ENCODE measurements at regions not wholly inside any gene's neighbourhood (a gene's known extent, or its start where the extent isn't known, plus 50 kb on each side); places are given as distances from the start of the nearest gene placed in this dataset.

DNA sequence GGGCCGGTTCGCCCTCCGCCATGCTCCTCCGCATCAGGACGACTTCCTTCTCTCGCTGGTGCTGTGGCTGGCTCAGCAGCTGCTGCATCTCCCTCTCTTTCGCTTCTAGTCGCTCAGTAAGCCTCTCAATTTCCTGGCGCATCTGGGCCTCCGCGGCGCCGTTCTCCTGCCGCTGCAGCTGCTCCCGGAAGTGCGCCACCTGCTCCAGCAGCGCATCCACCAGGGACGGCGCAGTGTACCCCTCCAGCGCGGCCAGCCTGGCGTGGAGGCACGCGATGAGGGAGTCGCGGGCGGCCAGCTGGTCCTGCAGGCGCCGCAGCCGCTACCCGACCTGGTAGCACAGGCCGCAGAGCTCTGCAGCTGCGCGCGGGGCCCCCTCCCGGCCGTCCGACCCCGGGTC lies 97.4 kb upstream of the MED14 start:
- H3K4me3 ChIP-seq (ENCODE audit: control insufficient read depth, low read depth, low read length): no peak overlapping the region
- TF ChIP-seq, protein P1, sequence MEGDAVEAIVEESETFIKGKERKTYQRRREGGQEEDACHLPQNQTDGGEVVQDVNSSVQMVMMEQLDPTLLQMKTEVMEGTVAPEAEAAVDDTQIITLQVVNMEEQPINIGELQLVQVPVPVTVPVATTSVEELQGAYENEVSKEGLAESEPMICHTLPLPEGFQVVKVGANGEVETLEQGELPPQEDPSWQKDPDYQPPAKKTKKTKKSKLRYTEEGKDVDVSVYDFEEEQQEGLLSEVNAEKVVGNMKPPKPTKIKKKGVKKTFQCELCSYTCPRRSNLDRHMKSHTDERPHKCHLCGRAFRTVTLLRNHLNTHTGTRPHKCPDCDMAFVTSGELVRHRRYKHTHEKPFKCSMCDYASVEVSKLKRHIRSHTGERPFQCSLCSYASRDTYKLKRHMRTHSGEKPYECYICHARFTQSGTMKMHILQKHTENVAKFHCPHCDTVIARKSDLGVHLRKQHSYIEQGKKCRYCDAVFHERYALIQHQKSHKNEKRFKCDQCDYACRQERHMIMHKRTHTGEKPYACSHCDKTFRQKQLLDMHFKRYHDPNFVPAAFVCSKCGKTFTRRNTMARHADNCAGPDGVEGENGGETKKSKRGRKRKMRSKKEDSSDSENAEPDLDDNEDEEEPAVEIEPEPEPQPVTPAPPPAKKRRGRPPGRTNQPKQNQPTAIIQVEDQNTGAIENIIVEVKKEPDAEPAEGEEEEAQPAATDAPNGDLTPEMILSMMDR (IDR thresholded peaks at IDR 0.05; ENCODE audit: control insufficient read depth, insufficient read depth, low read depth, low read length, missing control alignments): no peak
- DNase-seq (ENCODE audit: low read depth): no peak

DNA sequence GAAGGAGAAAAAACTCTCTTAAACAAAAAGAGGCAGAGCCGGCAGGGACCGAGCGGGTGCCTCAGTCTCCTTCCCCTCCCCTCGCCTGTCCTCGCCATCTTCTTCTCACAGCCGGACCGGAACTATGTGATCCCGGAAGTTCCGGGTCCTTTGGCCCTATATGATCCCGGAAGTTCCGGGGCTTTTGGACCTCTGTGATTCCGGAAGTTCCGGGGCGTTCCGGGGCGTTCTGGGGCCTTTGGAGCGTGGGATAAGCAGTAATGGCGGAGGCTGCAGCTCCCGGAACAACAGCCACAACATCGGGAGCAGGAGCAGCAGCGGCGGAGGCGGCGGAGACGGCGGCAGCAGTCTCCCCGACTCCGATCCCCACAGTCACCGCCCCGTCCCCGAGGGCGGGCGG lies 98.9 kb upstream of the MED14 start:
- TF ChIP-seq, protein P1 (IDR thresholded peaks at IDR 0.05; ENCODE audit: control insufficient read depth, insufficient read depth, low read depth, low read length, missing control alignments): no peak
- DNase-seq (ENCODE audit: low read depth): no peak
- no peak overlapping the region for H3K4me3 ChIP-seq (ENCODE audit: control insufficient read depth, low read depth, low read length)

DNA sequence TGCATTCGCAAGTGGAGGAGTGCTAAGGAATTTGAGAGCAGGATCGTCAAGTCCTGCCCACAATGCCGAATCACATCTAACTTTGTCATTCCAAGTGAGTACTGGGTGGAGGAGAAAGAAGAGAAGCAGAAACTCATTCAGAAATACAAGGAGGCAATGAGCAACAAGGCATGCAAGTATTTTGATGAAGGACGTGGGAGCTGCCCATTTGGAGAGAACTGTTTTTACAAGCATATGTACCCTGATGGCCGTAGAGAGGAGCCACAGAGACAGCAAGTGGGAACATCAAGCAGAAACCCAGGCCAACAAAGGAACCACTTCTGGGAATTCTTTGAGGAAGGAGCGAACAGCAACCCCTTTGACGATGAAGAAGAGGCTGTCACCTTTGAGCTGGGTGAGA lies 100.2 kb upstream of the MED14 start:
- no peak overlapping the region for H3K4me3 ChIP-seq (ENCODE audit: control insufficient read depth, low read depth, low read length)
- TF ChIP-seq, protein P1 (IDR thresholded peaks at IDR 0.05; ENCODE audit: control insufficient read depth, insufficient read depth, low read depth, low read length, missing control alignments): no peak
- no peak for DNase-seq (ENCODE audit: low read depth)

DNA sequence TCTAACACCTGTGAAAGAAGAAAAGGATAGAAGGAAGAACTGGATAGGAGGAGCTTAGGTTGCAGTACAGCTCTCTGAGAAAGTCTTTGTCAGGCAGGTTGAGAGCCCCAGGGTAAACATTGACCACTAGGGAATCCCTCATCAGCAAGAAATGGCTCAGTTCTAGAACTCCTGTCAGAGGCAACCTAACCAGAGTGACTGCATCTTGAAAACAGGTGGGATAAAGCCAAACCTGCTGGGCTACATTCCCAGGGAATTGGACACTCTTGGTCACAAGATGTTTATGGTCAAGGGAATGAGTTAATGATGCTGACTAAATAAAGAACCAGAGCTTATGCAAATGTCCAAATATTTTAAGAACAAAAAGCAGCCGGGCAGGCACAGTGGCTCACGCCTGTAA lies 108.3 kb upstream of the MED14 start:
- TF ChIP-seq, protein P1 (IDR thresholded peaks at IDR 0.05; ENCODE audit: control insufficient read depth, insufficient read depth, low read depth, low read length, missing control alignments): no peak
- no peak overlapping the region for H3K4me3 ChIP-seq (ENCODE audit: control insufficient read depth, low read depth, low read length)

DNA sequence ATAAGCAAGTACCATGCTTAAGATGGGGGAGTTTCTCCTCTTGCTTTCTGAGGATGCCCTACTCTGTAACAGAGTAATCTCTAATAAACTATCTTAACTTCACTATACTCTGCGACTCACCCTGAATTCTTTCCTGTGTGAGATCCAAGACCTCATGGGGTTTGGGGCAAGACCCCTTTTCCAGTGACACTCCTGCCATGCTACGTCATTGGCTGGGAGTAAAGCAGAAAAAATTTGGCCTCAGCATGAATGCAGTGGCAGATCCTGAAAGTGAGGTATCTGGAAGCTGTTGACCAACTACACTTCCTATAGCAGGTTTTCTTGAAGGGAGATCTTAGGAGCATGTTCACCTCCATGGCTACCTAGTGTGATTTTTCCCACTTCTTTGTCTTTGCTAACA lies 109.1 kb upstream of the MED14 start:
- no peak for DNase-seq (ENCODE audit: low read depth)
- H3K4me3 ChIP-seq (ENCODE audit: control insufficient read depth, low read depth, low read length): no peak overlapping the region
- TF ChIP-seq, protein P1 (IDR thresholded peaks at IDR 0.05; ENCODE audit: control insufficient read depth, insufficient read depth, low read depth, low read length, missing control alignments): no peak

More for the DNA sequence above, 108.3 kb upstream of the MED14 start:
- DNase-seq (ENCODE audit: low read depth): no peak

DNA sequence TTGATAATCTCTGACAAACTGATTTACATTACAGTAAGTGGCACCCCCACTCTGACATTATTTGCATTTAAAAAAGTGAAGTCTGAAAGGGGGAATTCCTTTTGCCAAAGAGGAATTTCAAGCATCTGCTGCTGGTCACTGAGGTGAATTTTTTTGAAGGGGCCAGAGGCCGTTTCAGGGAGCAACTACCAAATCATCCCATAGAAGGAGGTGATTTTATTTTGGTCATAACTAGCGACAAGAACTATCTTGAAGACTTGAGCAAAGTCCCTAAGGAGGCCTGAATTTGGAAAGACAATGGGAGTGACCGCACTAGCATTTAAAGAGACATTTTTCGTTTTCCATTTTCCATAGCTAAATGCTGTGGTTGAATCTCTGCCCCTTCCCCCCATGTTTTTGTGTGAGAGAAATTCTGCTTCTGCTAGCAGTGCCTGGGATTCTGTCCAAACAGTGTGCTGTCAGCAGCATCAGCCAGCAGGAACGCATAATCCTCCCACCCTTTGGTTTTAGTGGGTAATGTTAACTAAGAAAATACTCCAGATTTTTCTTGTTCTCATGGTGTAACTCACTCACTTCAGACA lies 110.1 kb upstream of the MED14 start:
- no peak overlapping the region for H3K4me3 ChIP-seq (ENCODE audit: control insufficient read depth, low read depth, low read length)
- peak; percentile 75 for DNase-seq (ENCODE audit: low read depth)
- TF ChIP-seq, protein P1 (IDR thresholded peaks at IDR 0.05; ENCODE audit: control insufficient read depth, insufficient read depth, low read depth, low read length, missing control alignments): no peak
